ENCODE measurements at regions not wholly inside any gene's neighbourhood (a gene's known extent, or its start where the extent isn't known, plus 50 kb on each side); places are given as distances from the start of the nearest gene placed in this dataset.

GRCh38 chr2:196486146-196486545 lies 153.4 kb upstream of the CCDC150 start:
- Histone ChIP-seq H3K9me3 (no peaks in the 10 kb centered on the region), H3K36me3 (no peaks in the 10 kb centered on the region), H3K4me1 (peaks cover 0 to 35% (median 10%) of the 10 kb centered on the region in 9 donors), H3K27me3 (no peaks in the 10 kb centered on the region), H3K27ac (peak overlapping the region in 4 of 10 donors; percentile 5 to 39 (median 20)), H3K4me3 (no peak overlapping the region)
- intact Hi-C loops (cut with DNase I): no loop called here
- ATAC-seq (peak in 6 of 8 donors; percentile 33 to 75 (median 66)), DNase-seq (no peak)
- WGBS, 2 donors: 55 to 57% methylated on average over 3 of the region's 3 CpGs
- no peak for TF ChIP-seq CTCF (IDR thresholded peaks at IDR 0.05)

- Histone ChIP-seq H3K9me3 (no peaks in the 10 kb centered on the region), H3K27ac (peak overlapping the region in 1 of 10 donors; percentile 25), H3K4me1 (peaks cover 0 to 22% (median 4%) of the 10 kb centered on the region in 9 donors), H3K27me3 (no peaks in the 10 kb centered on the region), H3K36me3 (no peaks in the 10 kb centered on the region), H3K4me3 (no peak overlapping the region)
- no peak for TF ChIP-seq CTCF (IDR thresholded peaks at IDR 0.05)
- intact Hi-C loops (cut with DNase I): no loop called here
- WGBS, 2 donors: 48 to 52% methylated on average over 3 of the region's 3 CpGs
- DNase-seq: no peak
- peak in 6 of 8 donors; percentile 25 to 50 (median 38) for ATAC-seq
Observed at GRCh38 chr2:196487417-196487816, 152.1 kb upstream of the CCDC150 start.

GRCh38 chr2:196489371-196489770 lies 150.1 kb upstream of the CCDC150 start:
- ATAC-seq (no peak), DNase-seq (no peak)
- Histone ChIP-seq H3K36me3 (no peaks in the 10 kb centered on the region), H3K9me3 (peaks cover 0 to 10% (median 0%) of the 10 kb centered on the region in 11 donors), H3K4me3 (no peak overlapping the region), H3K27ac (no peak overlapping the region), H3K4me1 (peaks cover 0 to 21% (median 4%) of the 10 kb centered on the region in 9 donors), H3K27me3 (no peaks in the 10 kb centered on the region)
- 84 to 89% methylated on average over 1 of the region's 1 CpG for whole genome bisulfite sequencing, 2 donors
- intact Hi-C loops (cut with DNase I): no loop called here
- no peak for TF ChIP-seq CTCF (IDR thresholded peaks at IDR 0.05)

GRCh38 chr2:196492946-196493345 lies 146.6 kb upstream of the CCDC150 start:
- ATAC-seq: no peak
- Histone ChIP-seq H3K4me1 (peaks cover 0 to 1% (median 0%) of the 10 kb centered on the region in 9 donors), H3K36me3 (no peaks in the 10 kb centered on the region), H3K9me3 (peaks cover 0 to 10% (median 0%) of the 10 kb centered on the region in 11 donors), H3K27me3 (no peaks in the 10 kb centered on the region), H3K4me3 (no peak overlapping the region), H3K27ac (no peak overlapping the region)
- intact Hi-C loops (cut with DNase I): no loop called here
- no peak for TF ChIP-seq CTCF (IDR thresholded peaks at IDR 0.05)
- 93 to 94% methylated on average over 3 of the region's 3 CpGs for WGBS, 2 donors
- DNase-seq: no peak
